VCaP (cell line): ENCODE measurements at regions not wholly inside any gene's neighbourhood (a gene's known extent, or its start where the extent isn't known, plus 50 kb on each side); places are given as distances from the start of the nearest gene placed in this dataset.
"Not testable (repeated sequence)": the region's sequence is repeated elsewhere in the genome, so short reads cannot be mapped to it uniquely, and the experiment has no call there.

Experiments used
- H3K27ac ChIP-seq: fragments of 450-650 bp; 2 replicates; pipeline ENCODE4 v1.5.1; 2017
- TF ChIP-seq, protein P1 (sequence below): fragments of 450-650 bp; conservative IDR thresholded peaks from 2 replicates; pipeline ENCODE4 v1.5.1; 2017; ENCODE audit warnings: mild to moderate bottlenecking, moderate library complexity

- H3K27ac ChIP-seq = no peak overlapping the region
- TF ChIP-seq, protein P1, sequence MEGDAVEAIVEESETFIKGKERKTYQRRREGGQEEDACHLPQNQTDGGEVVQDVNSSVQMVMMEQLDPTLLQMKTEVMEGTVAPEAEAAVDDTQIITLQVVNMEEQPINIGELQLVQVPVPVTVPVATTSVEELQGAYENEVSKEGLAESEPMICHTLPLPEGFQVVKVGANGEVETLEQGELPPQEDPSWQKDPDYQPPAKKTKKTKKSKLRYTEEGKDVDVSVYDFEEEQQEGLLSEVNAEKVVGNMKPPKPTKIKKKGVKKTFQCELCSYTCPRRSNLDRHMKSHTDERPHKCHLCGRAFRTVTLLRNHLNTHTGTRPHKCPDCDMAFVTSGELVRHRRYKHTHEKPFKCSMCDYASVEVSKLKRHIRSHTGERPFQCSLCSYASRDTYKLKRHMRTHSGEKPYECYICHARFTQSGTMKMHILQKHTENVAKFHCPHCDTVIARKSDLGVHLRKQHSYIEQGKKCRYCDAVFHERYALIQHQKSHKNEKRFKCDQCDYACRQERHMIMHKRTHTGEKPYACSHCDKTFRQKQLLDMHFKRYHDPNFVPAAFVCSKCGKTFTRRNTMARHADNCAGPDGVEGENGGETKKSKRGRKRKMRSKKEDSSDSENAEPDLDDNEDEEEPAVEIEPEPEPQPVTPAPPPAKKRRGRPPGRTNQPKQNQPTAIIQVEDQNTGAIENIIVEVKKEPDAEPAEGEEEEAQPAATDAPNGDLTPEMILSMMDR = no peak
Observed at GRCh38 chr6:84304881-84305280, 77.4 kb upstream of the CEP162 start.

GRCh38 chr6:84291033-84291432, 63.6 kb upstream of the CEP162 start:
- not testable (repeated sequence) for H3K27ac ChIP-seq

GRCh38 chr6:84284428-84285049, 57.1 kb upstream of the CEP162 start:
- TF ChIP-seq, protein P1 = peak; percentile 43
- no peak overlapping the region for H3K27ac ChIP-seq

DNA sequence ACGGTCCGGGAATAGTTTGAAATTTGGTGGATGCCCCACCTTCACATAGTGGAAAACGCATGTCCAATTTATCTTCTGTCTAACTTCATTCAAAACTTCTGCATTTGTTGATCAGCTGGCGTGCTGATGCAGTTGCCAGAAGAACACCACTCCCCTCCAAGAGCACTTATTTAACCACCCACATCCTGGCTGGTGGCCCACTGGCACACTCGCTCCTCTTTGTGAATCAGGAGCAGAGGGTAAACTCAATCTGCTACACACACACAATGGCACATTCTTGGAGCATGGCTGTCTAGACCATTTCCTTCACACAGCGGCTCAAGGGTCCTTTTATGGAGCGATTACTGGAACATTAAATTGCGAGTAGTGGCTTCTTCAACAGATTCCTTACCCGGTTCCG, 55.1 kb upstream of the CEP162 start:
- TF ChIP-seq, protein P1 = no peak
- H3K27ac ChIP-seq = no peak overlapping the region

GRCh38 chr6:84280639-84281038, 53.2 kb upstream of the CEP162 start:
- TF ChIP-seq, protein P1 = no peak
- no peak overlapping the region for H3K27ac ChIP-seq

- TF ChIP-seq, protein P1 = no peak
- no peak overlapping the region for H3K27ac ChIP-seq
Observed at GRCh38 chr6:84280030-84280429, 52.6 kb upstream of the CEP162 start.

- TF ChIP-seq, protein P1 = no peak
- H3K27ac ChIP-seq = no peak overlapping the region
Observed at GRCh38 chr6:84278321-84278998, 51.0 kb upstream of the CEP162 start.
